SK-N-MC (cell line): ENCODE measurements at regions not wholly inside any gene's neighbourhood (a gene's known extent, or its start where the extent isn't known, plus 50 kb on each side); places are given as distances from the start of the nearest gene placed in this dataset.

Source experiments
- EZH2 ChIP-seq: fragments of 200-600 bp; sonication (generic); IDR thresholded peaks from one replicate; pipeline ENCODE4 v1.6.1; 2017; ENCODE audit warnings: antibody characterized with exemption
- POLR2AphosphoS5 ChIP-seq: IDR thresholded peaks from 2 replicates; pipeline ENCODE4 v1.6.1; 2012; ENCODE audit warnings: mild to moderate bottlenecking, low read depth, low read length, borderline replicate concordance

DNA sequence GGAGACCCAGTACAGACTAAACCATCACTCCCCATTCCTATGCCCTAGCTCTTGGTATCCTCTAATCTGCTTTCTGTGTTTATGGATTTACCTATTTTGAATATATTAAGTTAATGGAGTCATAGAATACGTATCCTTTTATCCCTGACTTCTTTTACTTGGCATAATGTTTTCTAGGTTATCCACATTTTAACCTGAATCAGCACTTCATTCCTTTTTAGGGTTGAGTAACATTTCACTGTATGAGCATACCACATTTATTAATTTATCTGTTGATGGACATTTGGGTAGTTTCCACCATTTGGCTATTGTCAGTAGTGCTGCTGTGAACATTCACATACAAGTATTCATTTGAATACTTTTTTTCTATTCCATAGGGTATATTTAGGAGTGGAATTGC is 157.3 kb upstream of the CTNNA2 start:
- TF ChIP-seq POLR2AphosphoS5 (no peak), EZH2 (no peak)
